Ishikawa (cell line): ENCODE measurements at regions not wholly inside any gene's neighbourhood (a gene's known extent, or its start where the extent isn't known, plus 50 kb on each side); places are given as distances from the start of the nearest gene placed in this dataset.

Source experiments
- CEBPB ChIP-seq: IDR thresholded peaks from 2 replicates; pipeline ENCODE4 v1.6.1; 2012
- CREB1 ChIP-seq: IDR thresholded peaks from 2 replicates; pipeline ENCODE4 v1.6.1; 2012; ENCODE audit warnings: low read depth
- EGR1 ChIP-seq: IDR thresholded peaks from 2 replicates; pipeline ENCODE4 v1.6.1; 2012
- EP300 ChIP-seq: IDR thresholded peaks from 2 replicates; pipeline ENCODE4 v1.6.1; 2012; ENCODE audit warnings: borderline replicate concordance
- FOXM1 ChIP-seq: IDR thresholded peaks from 2 replicates; pipeline ENCODE4 v1.6.1; 2012; ENCODE audit warnings: low read depth, borderline replicate concordance
- MAX ChIP-seq: IDR thresholded peaks from 2 replicates; pipeline ENCODE4 v1.6.1; 2012
- NFIC ChIP-seq: IDR thresholded peaks from 2 replicates; pipeline ENCODE4 v1.6.1; 2012
- RAD21 ChIP-seq: IDR thresholded peaks from 2 replicates; pipeline ENCODE4 v1.6.1; 2012; ENCODE audit warnings: low read depth
- REST ChIP-seq: IDR thresholded peaks from 2 replicates; pipeline ENCODE4 v1.6.1; 2012; ENCODE audit warnings: low read depth, mild to moderate bottlenecking
- TAF1 ChIP-seq: IDR thresholded peaks from 2 replicates; pipeline ENCODE4 v1.6.1; 2012; ENCODE audit warnings: low read depth, mild to moderate bottlenecking
- TCF12 ChIP-seq: IDR thresholded peaks from 2 replicates; pipeline ENCODE4 v1.6.1; 2012; ENCODE audit warnings: low read depth
- TEAD4 ChIP-seq: IDR thresholded peaks from 2 replicates; pipeline ENCODE4 v1.6.1; 2012
- USF1 ChIP-seq: IDR thresholded peaks from 2 replicates; pipeline ENCODE4 v1.6.1; 2012
- YY1 ChIP-seq: IDR thresholded peaks from 2 replicates; pipeline ENCODE4 v1.6.1; 2012; ENCODE audit warnings: low read depth
- ZBTB7A ChIP-seq: IDR thresholded peaks from 2 replicates; pipeline ENCODE4 v1.6.1; 2012; ENCODE audit warnings: low read depth

- TF ChIP-seq EGR1 (no peak), USF1 (no peak), ZBTB7A (no peak), FOXM1 (no peak), CEBPB (no peak), MAX (no peak), EP300 (no peak), REST (no peak), RAD21 (no peak), TEAD4 (no peak), NFIC (no peak), CREB1 (no peak), TCF12 (no peak), TAF1 (no peak), YY1 (no peak)
Measured at GRCh38 chr13:57784633-57785032, 153.1 kb downstream of the PCDH17 start.

GRCh38 chr13:57787058-57787791 lies 155.7 kb downstream of the PCDH17 start:
- no peak for TF ChIP-seq ZBTB7A
- no peak for TF ChIP-seq TEAD4
- no peak for TF ChIP-seq REST
- TF ChIP-seq EGR1 = no peak
- TF ChIP-seq MAX = no peak
- TF ChIP-seq USF1 = no peak
- TF ChIP-seq EP300 = no peak
- no peak for TF ChIP-seq CEBPB
- TF ChIP-seq YY1 = no peak
- TF ChIP-seq RAD21 = no peak
- no peak for TF ChIP-seq FOXM1
- no peak for TF ChIP-seq CREB1
- TF ChIP-seq TAF1 = no peak
- TF ChIP-seq NFIC = no peak
- no peak for TF ChIP-seq TCF12

GRCh38 chr13:57799624-57800023 lies 168.1 kb downstream of the PCDH17 start:
- TF ChIP-seq CEBPB (no peak), EGR1 (no peak), NFIC (no peak), USF1 (no peak), RAD21 (no peak), MAX (no peak), EP300 (no peak), TCF12 (no peak), YY1 (no peak), ZBTB7A (no peak), TAF1 (no peak), FOXM1 (no peak), CREB1 (no peak), TEAD4 (no peak), REST (no peak)

GRCh38 chr13:57813651-57814050 lies 182.1 kb downstream of the PCDH17 start:
- TF ChIP-seq MAX = no peak
- TF ChIP-seq TCF12 = no peak
- no peak for TF ChIP-seq USF1
- TF ChIP-seq CEBPB = no peak
- no peak for TF ChIP-seq REST
- TF ChIP-seq RAD21 = no peak
- TF ChIP-seq FOXM1 = no peak
- TF ChIP-seq NFIC = no peak
- TF ChIP-seq YY1 = no peak
- TF ChIP-seq TEAD4 = no peak
- no peak for TF ChIP-seq EP300
- TF ChIP-seq CREB1 = no peak
- TF ChIP-seq TAF1 = no peak
